ENCODE measurements at regions not wholly inside any gene's neighbourhood (a gene's known extent, or its start where the extent isn't known, plus 50 kb on each side); places are given as distances from the start of the nearest gene placed in this dataset.

- TF ChIP-seq CTCF (IDR thresholded peaks at IDR 0.05; ENCODE audit: low read length) (no peak), EZH2 (optimal IDR thresholded peaks at IDR 0.05; ENCODE audit: low read depth, low read length) (no peak), EZH2phosphoT487 (IDR thresholded peaks at IDR 0.05; ENCODE audit: low read length) (no peak)
These were observed 350.4 kb downstream of the CDH10 start for GRCh38 chr5:24294333-24294732.

Data from MM.1S (cell line).